KOPT-K1 (cell line): ENCODE measurements at regions not wholly inside any gene's neighbourhood (a gene's known extent, or its start where the extent isn't known, plus 50 kb on each side); places are given as distances from the start of the nearest gene placed in this dataset.

Experiments
- H3K27ac ChIP-seq: fragments of 200-600 bp; sonication (generic); 2 replicates; pipeline ENCODE4 v1.5.1; 2016; ENCODE audit warnings: antibody characterized with exemption, mild to moderate bottlenecking, low read depth, low read length; ENCODE audit not compliant: poor library complexity, severe bottlenecking
- H3K36me3 ChIP-seq: fragments of 200-600 bp; sonication (generic); 2 replicates; pipeline ENCODE4 v1.5.1; 2017; ENCODE audit warnings: antibody characterized with exemption, mild to moderate bottlenecking, low read length, moderate library complexity; ENCODE audit not compliant: insufficient read depth
- H3K9me3 ChIP-seq: fragments of 200-600 bp; sonication (generic); 2 replicates; pipeline ENCODE4 v1.5.1; 2017; ENCODE audit warnings: antibody characterized with exemption, low read length, mild to moderate bottlenecking; ENCODE audit not compliant: insufficient read depth, poor library complexity, severe bottlenecking

DNA sequence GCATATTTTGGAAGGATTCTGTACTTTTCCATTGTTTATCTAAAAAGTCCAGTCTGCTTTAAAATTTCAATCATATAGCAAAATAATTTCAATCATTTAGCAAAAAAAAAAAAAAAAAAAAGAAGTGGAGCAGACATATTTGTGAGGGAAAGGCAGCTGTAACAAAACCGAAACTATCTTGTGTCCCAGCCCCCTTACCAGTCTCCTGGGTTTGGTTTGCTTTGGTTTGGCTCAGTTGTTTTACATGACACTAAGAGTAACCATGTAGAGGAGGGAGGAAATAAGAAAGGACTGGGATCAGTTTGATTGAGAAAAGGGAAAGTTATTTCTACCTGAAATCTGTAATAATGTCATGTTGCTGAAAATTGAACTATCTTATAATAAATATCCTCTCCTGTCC, 158.8 kb upstream of the GADL1 start:
- no peaks in the 10 kb centered on the region for H3K36me3 ChIP-seq
- H3K9me3 ChIP-seq = peaks cover 30% of the 10 kb centered on the region
- H3K27ac ChIP-seq = no peak overlapping the region

DNA sequence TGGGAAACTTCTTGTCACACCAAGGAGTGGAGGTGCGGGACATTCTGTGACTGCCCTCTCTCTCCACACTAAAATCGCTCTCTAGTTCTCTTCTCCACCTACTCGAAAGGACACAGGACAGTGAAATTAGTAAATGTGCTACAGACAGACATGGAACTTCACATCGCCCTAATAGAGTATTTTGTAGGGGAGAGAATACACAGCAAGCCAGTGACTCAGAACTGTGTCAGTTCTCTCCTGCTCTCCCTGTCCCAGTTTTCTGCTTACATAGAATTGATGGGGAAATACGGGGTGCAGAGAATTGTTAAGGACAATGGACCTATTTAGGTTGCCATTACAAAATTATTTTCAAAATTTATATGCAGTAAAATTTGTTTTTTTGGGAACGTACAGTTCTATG, 159.6 kb upstream of the GADL1 start:
- H3K36me3 ChIP-seq = no peaks in the 10 kb centered on the region
- no peak overlapping the region for H3K27ac ChIP-seq
- H3K9me3 ChIP-seq = peaks cover 30% of the 10 kb centered on the region

DNA sequence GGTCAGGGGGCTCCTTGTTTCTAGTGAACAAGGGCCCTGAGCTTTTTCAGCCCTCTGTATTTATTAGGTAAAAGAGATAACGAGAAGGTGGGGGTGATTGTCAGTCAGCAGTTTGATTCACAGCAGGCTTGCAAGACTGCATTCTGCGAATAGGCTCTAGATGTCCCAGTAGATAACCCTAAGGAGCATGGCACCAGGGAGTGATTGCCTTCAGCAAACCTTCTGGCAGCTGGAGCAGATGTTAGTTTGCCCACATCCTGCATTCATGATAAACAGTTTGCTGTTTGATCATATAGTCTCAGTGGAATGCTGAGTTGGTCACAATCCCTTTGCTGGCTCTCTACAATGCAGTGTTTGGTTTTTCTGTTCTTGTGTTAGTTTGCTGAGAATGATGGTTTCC, 161.3 kb upstream of the GADL1 start:
- no peak overlapping the region for H3K27ac ChIP-seq
- peaks cover 30% of the 10 kb centered on the region for H3K9me3 ChIP-seq
- no peaks in the 10 kb centered on the region for H3K36me3 ChIP-seq

DNA sequence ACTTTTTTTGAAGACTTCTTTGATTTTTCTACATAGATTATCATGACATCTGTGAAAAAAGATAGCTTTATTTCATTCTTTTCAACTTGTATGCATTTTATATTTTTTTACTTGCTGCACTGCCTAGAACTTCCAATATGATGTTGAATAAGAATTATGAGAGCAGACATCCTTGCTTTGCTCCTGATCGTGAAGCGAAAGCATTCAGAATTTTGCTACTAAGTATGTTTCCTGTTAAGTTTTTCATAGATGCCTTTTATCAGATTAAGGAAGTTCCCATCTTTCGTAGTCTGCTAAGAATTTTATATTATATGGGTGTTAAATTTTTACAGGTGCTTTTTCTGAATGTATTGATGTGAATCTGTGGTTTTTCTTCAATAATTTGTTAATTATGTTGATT, 163.4 kb upstream of the GADL1 start:
- H3K9me3 ChIP-seq = peaks cover 26% of the 10 kb centered on the region
- H3K36me3 ChIP-seq = no peaks in the 10 kb centered on the region
- no peak overlapping the region for H3K27ac ChIP-seq

DNA sequence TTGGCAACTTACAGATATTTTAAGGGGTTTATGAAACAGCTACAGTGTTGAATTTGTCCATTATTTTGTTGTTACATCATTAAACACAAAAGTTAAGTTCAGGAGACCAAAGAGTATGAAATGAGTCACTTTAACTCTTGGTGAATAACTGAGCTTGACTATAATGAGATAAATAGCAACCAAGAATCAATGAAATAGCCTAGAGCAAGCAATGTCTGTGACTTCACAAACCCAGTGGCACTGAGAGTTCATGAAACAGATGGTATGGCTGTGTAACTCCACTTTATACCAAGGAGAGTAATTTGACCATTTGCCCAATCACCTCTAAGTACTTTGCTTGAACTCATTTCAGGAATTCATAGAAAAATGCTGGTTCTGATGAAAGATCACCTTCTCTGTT, 169.6 kb upstream of the GADL1 start:
- Histone ChIP-seq H3K27ac (no peak overlapping the region), H3K9me3 (peaks cover 8% of the 10 kb centered on the region)

DNA sequence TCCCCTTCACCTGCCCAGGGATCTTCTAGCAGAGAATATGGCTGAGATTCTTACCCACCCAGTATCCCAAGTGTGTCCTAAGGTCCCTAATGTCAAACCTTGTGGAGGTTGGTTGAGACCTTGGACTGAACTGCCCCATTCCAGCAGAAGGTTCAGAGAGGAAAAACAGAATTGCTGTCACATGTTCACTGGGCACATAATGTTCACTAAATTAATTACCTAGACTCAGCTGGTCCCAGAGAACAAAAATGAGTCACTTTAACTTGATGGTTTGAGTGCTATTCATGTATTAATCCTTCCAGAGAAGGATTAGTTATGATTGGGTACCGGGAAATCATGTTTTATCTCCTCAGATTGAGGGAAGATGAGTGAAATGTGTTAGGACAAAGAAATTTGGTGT, 171.3 kb upstream of the GADL1 start:
- Histone ChIP-seq H3K36me3 (no peaks in the 10 kb centered on the region), H3K9me3 (peaks cover 8% of the 10 kb centered on the region), H3K27ac (no peak overlapping the region)

More for the DNA sequence above, 169.6 kb upstream of the GADL1 start:
- no peaks in the 10 kb centered on the region for H3K36me3 ChIP-seq

DNA sequence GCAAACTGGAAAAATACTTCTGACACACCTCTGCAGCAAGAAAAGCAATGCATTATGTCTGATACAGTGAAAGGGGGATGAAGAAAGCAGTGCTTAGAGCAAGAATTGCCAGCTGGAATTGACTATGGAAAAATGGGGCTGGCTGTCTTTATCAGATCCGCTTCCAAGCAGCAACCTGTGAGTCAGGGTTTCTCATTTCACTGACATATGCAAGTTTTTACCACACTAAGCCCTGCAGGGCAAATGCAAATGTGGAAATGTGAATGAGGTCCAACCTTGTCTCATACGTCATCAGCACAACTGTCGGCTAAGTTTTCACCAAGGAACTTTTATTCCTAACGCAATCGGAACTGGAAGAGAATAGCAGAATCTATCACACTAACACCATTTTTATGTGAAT, 172.5 kb upstream of the GADL1 start:
- Histone ChIP-seq H3K27ac (no peak overlapping the region), H3K36me3 (no peaks in the 10 kb centered on the region), H3K9me3 (peaks cover 10% of the 10 kb centered on the region)

DNA sequence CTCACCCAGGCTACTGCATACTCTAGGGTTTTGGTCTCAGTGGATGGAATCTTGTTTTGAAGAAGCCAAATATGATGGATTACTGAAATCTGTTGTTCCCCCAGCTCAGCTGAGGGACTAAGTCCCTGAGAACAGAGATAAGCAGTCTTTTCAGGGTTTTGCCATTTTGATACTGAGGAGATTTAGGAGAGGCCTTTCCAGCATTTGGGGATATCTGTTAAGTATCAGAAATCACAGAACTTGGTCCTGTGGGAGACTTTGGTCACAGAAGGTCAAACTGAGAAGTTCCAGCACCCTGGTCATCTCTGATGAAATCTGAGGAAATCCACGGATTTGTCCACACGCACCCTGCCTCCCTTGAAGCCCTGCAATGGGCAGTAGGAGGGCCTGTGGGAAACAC, 181.0 kb upstream of the GADL1 start:
- no peak overlapping the region for H3K27ac ChIP-seq
- H3K9me3 ChIP-seq = peaks cover 20% of the 10 kb centered on the region
- H3K36me3 ChIP-seq = no peaks in the 10 kb centered on the region

DNA sequence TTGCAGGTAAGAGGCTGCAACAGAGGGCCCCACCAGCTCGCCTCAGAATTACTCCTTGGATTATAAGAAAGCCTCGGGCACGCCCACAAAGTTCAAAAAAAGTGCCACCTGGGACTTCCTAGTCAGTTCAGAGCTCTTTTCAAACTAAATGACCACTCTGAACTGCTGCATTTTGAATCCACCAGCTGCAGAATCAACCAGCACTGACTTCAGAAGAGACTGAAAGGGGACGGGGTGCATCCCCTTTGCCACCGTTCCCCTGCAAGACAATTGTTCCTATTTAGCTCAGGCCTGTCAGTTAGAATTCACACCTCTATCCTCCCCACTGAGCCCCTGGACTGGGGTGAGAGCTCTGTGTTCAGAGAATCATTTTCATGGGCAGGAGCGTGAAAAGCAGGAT, 181.4 kb upstream of the GADL1 start:
- no peak overlapping the region for H3K27ac ChIP-seq
- no peaks in the 10 kb centered on the region for H3K36me3 ChIP-seq
- peaks cover 20% of the 10 kb centered on the region for H3K9me3 ChIP-seq

DNA sequence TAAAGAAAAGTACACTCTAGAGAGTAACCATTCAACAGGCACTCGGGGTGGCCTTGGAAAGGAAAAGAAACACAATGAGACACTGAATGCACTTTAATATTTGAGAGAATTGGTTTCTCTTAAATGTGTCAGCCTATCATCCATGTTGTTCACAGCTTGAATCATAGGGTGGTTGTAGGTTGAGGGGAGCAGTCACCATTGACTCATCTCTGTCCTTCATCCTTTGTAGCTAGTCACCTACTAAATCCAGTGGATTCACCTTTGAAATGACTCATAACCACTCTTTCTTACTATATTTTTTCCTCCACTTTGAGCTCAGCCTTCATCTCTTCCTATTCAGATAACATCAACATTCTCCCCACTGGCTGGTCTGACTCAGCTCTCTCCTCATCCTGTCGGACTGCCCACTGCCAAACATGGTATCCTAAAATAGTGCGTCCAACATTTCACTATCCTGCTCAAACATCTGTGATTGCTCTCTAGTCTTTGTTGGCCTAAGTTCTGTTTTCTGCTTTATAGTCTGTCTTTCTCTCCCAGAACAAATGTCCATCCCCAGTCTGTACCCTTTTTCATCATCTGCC, 182.7 kb upstream of the GADL1 start:
- H3K9me3 ChIP-seq = peaks cover 14% of the 10 kb centered on the region
- H3K36me3 ChIP-seq = no peaks in the 10 kb centered on the region
- H3K27ac ChIP-seq = no peak overlapping the region

DNA sequence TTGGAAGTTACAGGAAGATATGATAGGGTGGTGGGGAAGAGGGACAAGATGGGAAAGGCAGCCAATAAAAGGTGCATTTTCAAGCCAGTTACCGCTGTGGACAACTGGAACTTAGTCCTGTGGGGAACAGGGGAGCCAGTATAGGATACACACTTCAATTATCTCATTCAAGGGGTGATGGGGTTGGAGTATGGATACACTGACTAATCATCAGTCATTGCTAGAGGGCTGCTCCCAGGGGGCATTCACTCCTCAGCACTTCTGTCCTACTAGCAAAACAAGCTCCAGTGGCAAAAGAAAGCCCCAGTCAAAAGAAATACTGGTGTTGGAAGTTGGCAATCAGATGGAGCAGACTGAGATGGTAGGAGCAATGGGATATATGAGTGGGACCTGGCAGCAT, 183.4 kb upstream of the GADL1 start:
- Histone ChIP-seq H3K27ac (no peak overlapping the region), H3K9me3 (peaks cover 7% of the 10 kb centered on the region), H3K36me3 (no peaks in the 10 kb centered on the region)

DNA sequence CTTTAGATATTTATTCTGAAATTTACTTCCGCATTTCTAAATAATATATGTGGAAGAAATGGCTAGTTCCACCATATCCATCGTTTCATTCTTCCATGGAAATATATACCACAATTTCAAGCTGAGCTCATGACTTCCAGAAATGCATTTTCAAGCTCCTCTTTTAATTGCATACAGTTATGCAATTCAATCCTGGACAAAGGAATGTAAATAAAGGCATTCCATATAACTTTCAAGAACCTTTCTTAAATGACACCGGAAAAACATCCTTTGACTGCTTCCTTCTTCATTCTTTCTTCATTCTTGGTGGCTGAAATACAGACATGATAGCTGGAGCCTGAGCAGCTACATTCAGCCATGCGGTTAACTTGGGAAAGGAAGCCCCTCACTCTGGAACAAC, 185.2 kb upstream of the GADL1 start:
- Histone ChIP-seq H3K9me3 (no peaks in the 10 kb centered on the region), H3K27ac (no peak overlapping the region), H3K36me3 (no peaks in the 10 kb centered on the region)

DNA sequence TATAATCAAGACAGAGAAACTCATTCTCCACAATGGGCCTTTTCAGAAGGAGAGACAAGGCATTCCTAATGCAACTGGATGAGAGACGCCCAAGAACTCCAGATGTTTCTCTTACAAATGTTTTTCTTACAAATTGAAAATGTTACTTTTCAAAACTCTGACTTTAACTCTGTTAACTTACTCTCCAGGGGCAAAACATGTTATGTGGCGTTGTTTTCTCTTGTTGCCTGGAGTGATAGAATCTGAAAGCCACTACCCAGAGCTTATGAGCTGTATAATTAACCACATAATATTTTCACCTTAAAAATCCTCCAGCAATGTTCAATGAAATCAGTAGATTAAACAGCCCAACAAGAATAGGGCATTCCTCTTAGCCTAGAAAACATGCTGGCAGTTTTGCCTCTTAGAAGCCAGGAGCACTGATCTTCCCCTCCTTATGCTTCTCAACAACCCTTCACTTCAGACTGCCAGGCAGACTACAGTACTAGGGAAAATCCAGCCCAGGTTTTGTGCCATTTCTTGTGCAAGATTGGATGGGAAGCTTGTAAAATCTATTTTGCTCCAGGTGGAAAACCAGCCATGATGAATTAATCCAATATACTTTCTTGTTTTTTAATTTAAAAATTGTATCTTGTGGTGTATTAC, 186.7 kb upstream of the GADL1 start:
- no peak overlapping the region for H3K27ac ChIP-seq
- H3K36me3 ChIP-seq = no peaks in the 10 kb centered on the region
- H3K9me3 ChIP-seq = no peaks in the 10 kb centered on the region

DNA sequence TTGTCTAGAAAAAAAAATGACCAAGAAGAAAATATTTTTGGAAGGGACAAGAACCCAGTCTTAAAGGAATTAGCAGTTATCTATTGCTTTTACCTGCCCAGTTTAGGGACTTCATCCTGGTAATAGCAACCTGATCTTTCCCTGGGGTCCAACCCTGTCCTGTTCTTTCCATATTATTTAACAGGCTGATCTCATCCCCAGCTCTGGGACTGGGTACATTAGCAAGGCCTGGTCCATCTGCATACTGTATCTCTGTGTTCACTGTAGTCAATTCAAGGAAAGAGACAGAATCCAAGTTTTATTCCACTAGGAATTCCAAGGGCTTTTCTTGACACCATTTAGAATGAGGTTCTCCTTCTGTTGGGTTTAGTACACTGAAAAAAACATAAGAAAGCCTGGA, 191.7 kb upstream of the GADL1 start:
- H3K27ac ChIP-seq = no peak overlapping the region
- H3K36me3 ChIP-seq = no peaks in the 10 kb centered on the region
- H3K9me3 ChIP-seq = no peaks in the 10 kb centered on the region

DNA sequence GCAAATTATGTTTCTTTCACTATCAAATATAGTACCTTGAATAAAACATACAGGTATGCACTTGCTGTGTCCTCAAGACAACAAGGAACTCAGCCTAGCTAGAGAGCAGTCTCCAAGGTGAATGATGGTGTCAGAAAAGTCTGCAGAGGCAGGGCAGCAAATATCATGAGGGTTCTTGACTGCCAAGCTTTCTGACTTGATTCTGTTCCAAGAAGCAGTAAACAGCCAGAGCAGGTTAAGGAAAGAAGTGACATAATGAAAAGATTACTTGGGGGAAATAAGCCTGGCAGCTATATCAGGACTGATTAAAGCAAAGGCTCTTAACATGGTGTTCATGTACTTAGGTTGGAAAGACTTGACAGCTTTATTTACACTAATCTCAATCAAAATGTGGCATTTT, 192.2 kb upstream of the GADL1 start:
- Histone ChIP-seq H3K27ac (no peak overlapping the region), H3K9me3 (no peaks in the 10 kb centered on the region), H3K36me3 (no peaks in the 10 kb centered on the region)

DNA sequence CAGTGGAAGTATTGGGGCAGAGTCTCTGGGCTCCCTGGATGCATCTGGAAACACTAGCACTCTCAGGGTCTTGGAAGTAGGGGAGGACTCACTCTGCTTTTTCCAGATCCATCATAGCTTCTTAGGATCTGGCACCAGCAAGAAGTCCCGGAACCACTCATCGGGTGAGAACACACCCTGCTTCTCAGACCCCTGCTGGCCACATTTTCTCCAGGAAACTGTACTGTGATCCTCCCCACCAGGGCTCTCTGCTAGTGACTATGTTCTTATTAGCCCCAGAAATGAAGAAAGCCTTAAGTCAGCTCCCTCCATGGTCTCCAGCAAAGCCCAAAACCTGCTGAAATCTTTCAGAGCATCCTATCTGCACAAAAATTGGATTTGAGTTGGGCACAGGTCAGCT, 197.3 kb upstream of the GADL1 start:
- Histone ChIP-seq H3K36me3 (no peaks in the 10 kb centered on the region), H3K27ac (no peak overlapping the region), H3K9me3 (no peaks in the 10 kb centered on the region)
